Mesothelial cell of epicardium (in vitro differentiated cells): ENCODE measurements at regions not wholly inside any gene's neighbourhood (a gene's known extent, or its start where the extent isn't known, plus 50 kb on each side); places are given as distances from the start of the nearest gene placed in this dataset.
"Not testable (repeated sequence)": the region's sequence is repeated elsewhere in the genome, so short reads cannot be mapped to it uniquely, and the experiment has no call there.

Source experiments
- DNase-seq, 2 experiments: peaks; one replicate each; pipeline ENCODE4 v3.0.0; 2021; ENCODE audit warnings: low spot score in 2 of 2; ENCODE audit not compliant: unreplicated experiment in 2 of 2
- H3K27ac Mint-ChIP-seq: 2 replicates; pipeline ENCODE4 v1.8.0; 2021; ENCODE audit warnings: mixed read lengths
- H3K27me3 Mint-ChIP-seq: 2 replicates; pipeline ENCODE4 v1.8.0; 2021; ENCODE audit warnings: low read depth, mixed read lengths
- H3K36me3 Mint-ChIP-seq: 2 replicates; pipeline ENCODE4 v1.8.0; 2021; ENCODE audit warnings: mixed read lengths
- H3K4me1 Mint-ChIP-seq: 2 replicates; pipeline ENCODE4 v1.8.0; 2021; ENCODE audit warnings: mixed read lengths
- H3K4me3 Mint-ChIP-seq: 2 replicates; pipeline ENCODE4 v1.8.0; 2021; ENCODE audit warnings: mild to moderate bottlenecking, moderate library complexity, mixed read lengths
- H3K9me3 Mint-ChIP-seq: 2 replicates; pipeline ENCODE4 v1.8.0; 2021; ENCODE audit warnings: mixed read lengths
- TF ChIP-seq, protein P1 (sequence below): fragments of 200-600 bp; sonication (generic); IDR thresholded peaks from one replicate; pipeline ENCODE4 v1.5.0; 2021; ENCODE audit warnings: antibody characterized with exemption; ENCODE audit not compliant: unreplicated experiment

DNA sequence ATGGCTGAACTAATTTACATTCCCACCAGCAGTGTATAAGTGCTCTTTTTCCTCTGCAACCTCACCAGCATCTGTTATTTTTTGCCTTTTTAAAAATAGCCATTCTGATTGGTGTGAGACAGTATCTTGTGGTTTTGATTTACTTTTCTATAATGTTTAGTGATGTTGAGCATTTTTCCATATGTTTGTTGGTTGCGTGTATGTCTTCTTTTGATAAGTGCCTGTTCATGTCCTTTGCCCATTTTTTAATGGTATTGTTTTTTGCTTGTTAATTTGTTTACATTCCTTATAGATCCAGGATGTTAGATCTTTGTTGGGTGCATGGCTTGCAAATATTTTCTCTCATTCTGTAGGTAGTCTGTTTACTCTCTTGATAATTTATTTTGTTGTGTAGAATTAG, 169.9 kb downstream of the PRL start:
- peaks cover 46% of the 10 kb centered on the region for H3K9me3 Mint-ChIP-seq
- H3K4me3 Mint-ChIP-seq: no peak overlapping the region
- DNase-seq: no peak
- no peak overlapping the region for H3K27ac Mint-ChIP-seq
- H3K27me3 Mint-ChIP-seq: no peaks in the 10 kb centered on the region
- TF ChIP-seq, protein P1, sequence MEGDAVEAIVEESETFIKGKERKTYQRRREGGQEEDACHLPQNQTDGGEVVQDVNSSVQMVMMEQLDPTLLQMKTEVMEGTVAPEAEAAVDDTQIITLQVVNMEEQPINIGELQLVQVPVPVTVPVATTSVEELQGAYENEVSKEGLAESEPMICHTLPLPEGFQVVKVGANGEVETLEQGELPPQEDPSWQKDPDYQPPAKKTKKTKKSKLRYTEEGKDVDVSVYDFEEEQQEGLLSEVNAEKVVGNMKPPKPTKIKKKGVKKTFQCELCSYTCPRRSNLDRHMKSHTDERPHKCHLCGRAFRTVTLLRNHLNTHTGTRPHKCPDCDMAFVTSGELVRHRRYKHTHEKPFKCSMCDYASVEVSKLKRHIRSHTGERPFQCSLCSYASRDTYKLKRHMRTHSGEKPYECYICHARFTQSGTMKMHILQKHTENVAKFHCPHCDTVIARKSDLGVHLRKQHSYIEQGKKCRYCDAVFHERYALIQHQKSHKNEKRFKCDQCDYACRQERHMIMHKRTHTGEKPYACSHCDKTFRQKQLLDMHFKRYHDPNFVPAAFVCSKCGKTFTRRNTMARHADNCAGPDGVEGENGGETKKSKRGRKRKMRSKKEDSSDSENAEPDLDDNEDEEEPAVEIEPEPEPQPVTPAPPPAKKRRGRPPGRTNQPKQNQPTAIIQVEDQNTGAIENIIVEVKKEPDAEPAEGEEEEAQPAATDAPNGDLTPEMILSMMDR: no peak
- peaks cover 64% of the 10 kb centered on the region for H3K36me3 Mint-ChIP-seq
- H3K4me1 Mint-ChIP-seq: peaks cover 11% of the 10 kb centered on the region

GRCh38 chr6:22129751-22130150, 167.1 kb downstream of the PRL start:
- Mint-ChIP-seq H3K27me3 (no peaks in the 10 kb centered on the region), H3K4me1 (peaks cover 4% of the 10 kb centered on the region), H3K9me3 (peaks cover 51% of the 10 kb centered on the region), H3K36me3 (peaks cover 82% of the 10 kb centered on the region), H3K27ac (no peak overlapping the region), H3K4me3 (no peak overlapping the region)
- TF ChIP-seq, protein P1: no peak
- DNase-seq: no peak

DNA sequence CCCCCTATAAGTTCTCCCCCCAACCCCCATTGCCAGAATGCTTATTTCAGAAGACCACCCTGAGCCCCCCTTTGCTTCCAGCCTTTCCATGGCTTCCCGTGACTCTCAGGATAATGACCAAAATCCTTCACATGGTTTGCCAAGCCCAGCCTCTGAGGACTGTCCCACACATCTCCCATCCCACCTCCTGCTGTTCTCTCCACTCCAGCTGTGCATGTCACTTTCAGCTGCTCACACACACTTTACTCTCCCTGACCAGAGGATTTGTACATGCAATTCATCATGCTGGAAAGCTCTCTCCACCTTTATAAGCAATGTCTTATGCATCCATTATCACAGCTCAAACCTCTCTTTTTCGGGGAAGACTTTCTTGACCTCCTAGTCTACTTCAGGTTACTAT, 164.2 kb downstream of the PRL start:
- DNase-seq: no peak
- H3K4me3 Mint-ChIP-seq: no peak overlapping the region
- no peaks in the 10 kb centered on the region for H3K27me3 Mint-ChIP-seq
- H3K4me1 Mint-ChIP-seq: no peaks in the 10 kb centered on the region
- TF ChIP-seq, protein P1: no peak
- H3K9me3 Mint-ChIP-seq: peaks cover 43% of the 10 kb centered on the region
- no peak overlapping the region for H3K27ac Mint-ChIP-seq
- H3K36me3 Mint-ChIP-seq: peaks cover 66% of the 10 kb centered on the region

DNA sequence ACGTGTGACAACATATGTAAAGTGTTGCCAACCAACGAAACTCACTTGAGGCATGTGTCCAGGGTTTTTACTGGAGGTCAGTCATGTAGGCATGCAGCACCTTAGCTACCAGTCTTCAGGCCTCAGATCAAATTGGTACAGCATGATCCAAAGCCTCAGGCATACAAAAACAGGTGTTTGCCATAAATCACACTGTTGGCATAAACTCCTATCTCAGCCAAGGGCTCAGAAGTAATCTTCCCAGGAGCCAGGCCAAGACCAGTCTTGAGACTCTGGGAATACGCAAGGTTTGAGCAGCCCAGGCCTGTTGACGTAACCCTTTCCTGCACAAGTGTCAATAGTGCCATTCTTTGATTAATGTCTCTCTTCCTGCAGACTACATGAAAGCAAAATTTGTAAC, 163.5 kb downstream of the PRL start:
- TF ChIP-seq, protein P1: no peak
- H3K27me3 Mint-ChIP-seq: no peaks in the 10 kb centered on the region
- DNase-seq: no peak
- no peak overlapping the region for H3K4me3 Mint-ChIP-seq
- no peak overlapping the region for H3K27ac Mint-ChIP-seq
- H3K36me3 Mint-ChIP-seq: peaks cover 61% of the 10 kb centered on the region
- H3K9me3 Mint-ChIP-seq: peaks cover 36% of the 10 kb centered on the region
- no peaks in the 10 kb centered on the region for H3K4me1 Mint-ChIP-seq

- Mint-ChIP-seq H3K4me3 (no peak overlapping the region), H3K27ac (no peak overlapping the region), H3K36me3 (peaks cover 55% of the 10 kb centered on the region), H3K9me3 (peaks cover 33% of the 10 kb centered on the region), H3K4me1 (no peaks in the 10 kb centered on the region), H3K27me3 (no peaks in the 10 kb centered on the region)
- TF ChIP-seq, protein P1: no peak
- no peak for DNase-seq
Measured at GRCh38 chr6:22134308-22134707, 162.5 kb downstream of the PRL start.

GRCh38 chr6:22135395-22135794, 161.4 kb downstream of the PRL start:
- TF ChIP-seq, protein P1: no peak
- H3K27ac Mint-ChIP-seq: no peak overlapping the region
- no peak overlapping the region for H3K4me3 Mint-ChIP-seq
- no peaks in the 10 kb centered on the region for H3K27me3 Mint-ChIP-seq
- DNase-seq: no peak
- peaks cover 23% of the 10 kb centered on the region for H3K9me3 Mint-ChIP-seq
- peaks cover 3% of the 10 kb centered on the region for H3K4me1 Mint-ChIP-seq
- peaks cover 47% of the 10 kb centered on the region for H3K36me3 Mint-ChIP-seq

DNA sequence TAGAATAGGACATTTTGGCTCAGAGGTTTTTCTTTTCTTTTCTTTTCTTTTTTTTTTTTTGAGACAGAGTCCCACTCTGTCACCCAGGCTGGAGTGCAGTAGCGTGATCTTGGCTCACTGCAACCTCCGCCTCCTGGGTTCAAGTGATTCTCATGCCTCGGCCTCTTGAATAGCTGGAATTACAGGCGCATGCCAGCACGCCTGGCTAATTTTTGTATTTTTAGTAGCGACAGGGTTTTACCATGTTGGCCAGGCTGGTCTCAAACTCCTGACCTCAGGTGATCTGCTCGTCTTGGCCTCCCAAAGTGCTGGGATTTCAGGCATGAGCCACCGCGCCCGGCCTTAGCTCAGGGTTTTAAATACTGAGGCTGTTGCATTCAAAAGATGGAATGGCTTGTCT, 156.1 kb downstream of the PRL start:
- H3K4me1 Mint-ChIP-seq: peaks cover 42% of the 10 kb centered on the region
- not testable (repeated sequence) for DNase-seq, H3K9me3 Mint-ChIP-seq, H3K4me3 Mint-ChIP-seq, H3K27me3 Mint-ChIP-seq, H3K36me3 Mint-ChIP-seq
- H3K27ac Mint-ChIP-seq: peak overlapping the region; percentile 64
